SIG-M5 treated with dmso at 0.1 percent for 504 hours (cell line): ENCODE measurements at regions not wholly inside any gene's neighbourhood (a gene's known extent, or its start where the extent isn't known, plus 50 kb on each side); places are given as distances from the start of the nearest gene placed in this dataset.
"Not testable (repeated sequence)": the region's sequence is repeated elsewhere in the genome, so short reads cannot be mapped to it uniquely, and the experiment has no call there.

Experiments
- DNase-seq: peaks from one replicate; lab custom pipeline; 2025; ENCODE audit not compliant: unreplicated experiment; lab: John Stamatoyannopoulos, UW

- no peak for DNase-seq
Measured at GRCh38 chr2:45121236-45121927, 112.1 kb upstream of the SIX2 start.

- DNase-seq, result no peak
Measured at GRCh38 chr2:45120546-45120945, 111.3 kb upstream of the SIX2 start.

DNA sequence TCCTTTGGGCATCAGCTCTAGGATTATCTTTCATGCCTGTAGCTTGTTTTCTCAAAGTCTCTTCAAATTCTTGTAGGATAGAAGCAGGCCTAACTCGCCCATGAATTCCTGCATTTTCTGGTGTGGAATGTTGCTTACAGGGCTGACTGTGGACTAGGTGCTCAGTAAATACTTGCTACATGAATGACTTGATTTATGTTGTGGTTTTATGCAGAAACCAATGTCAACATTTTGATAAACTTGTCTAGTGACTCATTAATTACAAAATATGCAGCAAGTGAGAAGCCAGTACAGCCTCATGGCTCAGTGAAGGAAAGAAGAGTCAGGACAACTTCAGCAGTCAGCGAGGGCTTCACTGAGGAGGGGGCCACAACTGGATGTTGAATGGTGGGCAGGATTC is 110.6 kb upstream of the SIX2 start:
- DNase-seq, result no peak

DNA sequence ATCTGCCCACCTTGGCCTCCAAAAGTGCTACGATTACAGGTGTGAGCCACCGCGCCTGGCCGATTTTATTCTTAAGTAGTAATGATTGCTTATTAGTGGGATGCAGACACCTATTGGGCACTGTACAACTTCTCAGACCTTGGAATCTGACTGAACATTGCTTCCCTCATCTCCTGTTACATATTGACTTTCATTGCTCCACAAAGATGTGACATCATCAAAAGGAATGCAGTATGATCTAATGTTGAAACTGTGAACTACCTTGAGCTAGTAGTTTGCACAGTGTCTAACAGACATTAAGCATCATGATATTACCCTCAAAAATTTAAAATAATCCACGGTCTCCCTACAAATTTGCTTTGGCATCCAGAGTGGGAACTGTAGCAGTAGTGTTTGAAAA is 109.8 kb upstream of the SIX2 start:
- DNase-seq, result no peak

DNA sequence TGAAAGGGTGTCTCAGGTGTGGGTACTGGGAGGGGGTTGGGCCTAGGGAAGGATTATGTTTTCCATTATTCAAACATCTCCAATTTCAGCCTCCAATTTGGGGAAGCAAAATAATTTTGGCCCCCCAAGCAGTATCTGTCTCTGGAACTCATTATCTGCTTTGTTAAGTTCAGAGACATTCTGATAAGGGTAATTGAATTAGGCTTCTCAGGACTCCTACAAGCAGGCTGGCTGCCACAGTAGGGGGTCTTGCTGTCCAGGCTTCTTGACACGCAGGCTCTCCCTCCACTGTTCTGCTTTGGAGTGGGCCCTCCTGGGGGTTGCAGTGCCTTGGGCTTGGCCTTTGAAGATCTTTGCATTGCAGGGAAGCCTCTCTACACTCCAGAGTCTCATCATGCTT is 108.1 kb upstream of the SIX2 start:
- no peak for DNase-seq

DNA sequence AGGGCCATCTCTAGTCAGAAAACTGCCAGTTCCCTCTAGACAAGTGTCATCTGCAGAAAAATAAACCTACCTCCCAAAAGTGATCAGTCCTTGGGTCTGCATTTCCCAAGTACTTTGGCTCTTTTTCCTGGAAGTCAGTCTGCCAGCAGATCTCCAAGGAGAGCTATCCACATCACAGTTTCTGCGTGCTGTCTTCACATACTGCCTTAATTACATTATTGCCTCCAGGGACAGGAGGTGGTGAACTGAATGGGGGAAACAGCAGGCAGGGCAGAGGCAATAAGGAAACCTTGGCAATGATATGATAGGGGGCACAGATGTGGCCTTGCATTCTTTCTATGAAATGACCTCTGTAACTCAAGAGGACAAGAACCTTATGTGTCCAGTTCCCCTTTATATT is 105.9 kb upstream of the SIX2 start:
- DNase-seq, result no peak

DNA sequence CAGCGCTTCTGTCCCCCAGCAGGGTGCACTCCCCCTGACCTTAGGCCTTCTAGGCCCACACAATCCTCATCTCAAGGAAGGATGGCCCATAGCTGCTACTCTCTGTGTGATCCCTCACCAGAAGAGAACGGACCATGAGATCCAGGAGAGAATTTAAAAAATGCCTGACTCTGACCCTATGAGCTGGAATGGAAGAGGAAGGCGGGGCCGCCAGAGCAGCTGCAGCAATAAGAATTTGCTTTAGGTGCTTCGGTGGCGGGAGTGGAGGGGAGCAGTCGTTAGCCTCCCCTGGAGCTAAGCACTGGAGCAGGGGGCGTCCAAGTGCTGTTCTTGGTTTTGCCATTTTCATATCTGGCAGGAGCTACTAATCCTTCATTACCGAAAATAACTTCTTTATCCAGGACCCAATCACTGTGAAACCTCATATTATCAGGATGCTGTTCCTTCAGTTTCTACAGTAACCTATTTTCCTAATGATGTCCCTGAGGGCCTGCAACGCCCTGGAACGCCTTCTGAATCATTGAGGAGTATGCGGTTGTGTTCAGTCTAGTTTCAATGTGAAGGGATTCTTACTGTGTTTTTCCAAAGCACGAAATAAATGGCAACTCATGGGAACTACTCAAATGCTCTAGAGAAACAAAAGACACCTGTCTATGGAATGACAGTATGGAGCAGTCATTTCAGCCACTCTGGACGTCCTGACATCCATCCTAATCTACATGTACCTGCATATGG is 105.1 kb upstream of the SIX2 start:
- DNase-seq, result no peak

GRCh38 chr2:45112750-45113149 is 103.5 kb upstream of the SIX2 start:
- DNase-seq, result no peak

DNA sequence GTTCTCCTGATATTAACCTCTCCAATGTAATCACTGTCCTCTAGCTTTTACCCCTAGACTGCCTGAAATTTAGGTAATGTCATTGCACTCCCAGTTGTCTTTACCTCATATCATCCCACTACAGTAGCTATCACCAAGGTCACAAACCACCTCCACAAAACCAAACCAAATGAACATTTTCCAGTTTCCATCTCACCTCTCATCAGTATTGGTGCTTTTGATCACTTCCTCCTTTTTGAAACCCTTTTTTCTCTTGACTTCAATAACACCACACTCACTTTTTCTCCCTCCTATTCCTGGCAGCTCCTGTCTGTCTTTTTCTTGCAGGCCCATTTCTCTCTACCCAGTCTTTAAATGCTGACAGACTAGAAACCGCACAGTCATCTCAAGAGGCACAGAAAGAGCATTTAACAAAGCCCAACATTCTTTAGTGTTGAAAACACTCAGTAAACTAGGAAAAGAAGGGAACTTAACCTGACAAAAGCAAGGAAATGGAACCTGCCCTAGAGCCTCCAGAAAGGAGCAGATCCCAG is 95.9 kb upstream of the SIX2 start:
- no peak for DNase-seq

DNA sequence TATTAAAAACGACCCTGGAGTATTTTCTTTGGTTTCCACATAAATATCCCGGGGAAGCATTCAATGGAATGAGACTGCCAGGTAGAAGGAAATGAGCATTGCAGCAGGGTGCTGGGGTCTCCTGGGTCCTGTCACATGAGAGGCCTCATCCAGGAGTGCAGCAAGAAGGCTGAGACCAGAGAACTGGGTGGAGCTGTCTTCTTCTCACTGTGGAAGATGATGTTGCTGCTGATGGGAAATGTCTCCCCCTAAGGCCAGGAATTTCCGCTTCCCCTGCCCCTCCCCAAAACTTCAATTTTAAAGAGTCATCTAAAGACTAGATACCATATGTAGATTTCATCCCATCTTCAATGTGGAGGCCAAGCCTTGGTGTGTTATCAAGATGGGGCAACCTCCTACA is 95.2 kb upstream of the SIX2 start:
- no peak for DNase-seq

DNA sequence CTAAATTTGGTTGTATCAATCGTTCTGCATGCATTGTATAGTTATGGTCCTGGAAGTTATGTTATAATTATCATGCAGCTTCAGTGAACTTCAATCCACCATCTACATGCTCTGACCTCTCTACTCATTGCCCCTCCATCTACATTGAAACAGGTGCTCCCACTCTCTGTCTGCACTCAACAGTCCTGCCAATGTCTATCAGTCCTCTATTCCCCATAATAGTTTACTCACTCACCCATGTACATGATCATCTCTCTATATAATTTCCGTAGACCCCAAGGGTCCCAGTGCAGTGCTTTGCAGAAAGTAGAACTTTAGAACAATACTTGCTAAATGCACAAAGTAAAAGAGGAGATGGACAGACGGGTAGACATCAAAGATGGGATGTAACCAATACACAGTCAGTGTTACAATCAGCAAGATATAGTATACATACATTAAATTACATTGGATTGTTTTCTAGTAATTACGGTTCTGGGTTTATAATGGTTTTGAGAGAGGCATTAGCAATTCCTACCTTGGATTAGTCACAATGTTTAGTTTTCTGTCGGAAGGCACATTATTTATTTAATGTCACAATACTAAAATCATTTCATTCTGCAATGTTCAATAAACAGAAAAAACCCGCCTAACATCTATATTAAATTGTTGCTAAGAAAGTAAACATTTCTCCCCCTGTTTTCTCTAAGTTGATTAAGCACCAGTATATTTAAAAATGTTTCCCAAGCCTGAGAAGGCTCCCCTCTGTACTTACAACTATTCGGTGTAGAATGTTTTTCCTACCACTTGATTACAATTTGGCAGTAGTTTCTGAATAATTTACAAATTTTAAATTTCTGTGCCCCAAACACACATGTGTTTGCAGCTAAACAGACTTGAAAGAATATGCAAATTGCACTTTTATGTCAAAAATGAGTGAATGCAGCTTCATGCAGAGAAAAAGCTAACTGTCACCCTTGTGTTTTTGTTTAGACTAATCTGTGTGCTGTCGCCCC is 94.4 kb upstream of the SIX2 start:
- DNase-seq, result no peak

DNA sequence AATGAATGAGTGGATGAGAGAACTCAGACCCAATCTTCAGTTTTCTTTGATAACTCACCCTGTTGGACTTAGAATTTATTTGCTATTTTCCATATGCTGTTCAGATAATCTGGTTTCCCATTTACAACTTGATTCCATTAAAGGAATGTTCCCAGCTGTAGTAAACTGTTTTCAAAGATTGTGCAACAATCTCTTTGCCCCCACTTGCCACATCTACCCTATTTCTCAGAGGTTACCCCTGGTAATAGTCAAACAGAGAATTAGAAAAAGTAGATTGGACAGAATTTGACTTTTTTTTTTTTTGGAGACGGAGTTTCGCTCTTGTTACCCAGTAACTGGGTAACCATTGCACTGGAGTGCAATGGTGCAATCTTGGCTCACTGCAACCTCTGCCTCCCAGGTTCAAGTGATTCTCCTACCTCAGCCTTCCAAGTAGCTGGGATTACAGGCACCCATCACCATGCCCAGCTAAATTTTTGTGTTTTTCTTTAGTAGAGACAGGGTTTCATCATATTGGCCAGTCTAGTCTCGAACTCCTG is 93.4 kb upstream of the SIX2 start:
- no peak for DNase-seq

DNA sequence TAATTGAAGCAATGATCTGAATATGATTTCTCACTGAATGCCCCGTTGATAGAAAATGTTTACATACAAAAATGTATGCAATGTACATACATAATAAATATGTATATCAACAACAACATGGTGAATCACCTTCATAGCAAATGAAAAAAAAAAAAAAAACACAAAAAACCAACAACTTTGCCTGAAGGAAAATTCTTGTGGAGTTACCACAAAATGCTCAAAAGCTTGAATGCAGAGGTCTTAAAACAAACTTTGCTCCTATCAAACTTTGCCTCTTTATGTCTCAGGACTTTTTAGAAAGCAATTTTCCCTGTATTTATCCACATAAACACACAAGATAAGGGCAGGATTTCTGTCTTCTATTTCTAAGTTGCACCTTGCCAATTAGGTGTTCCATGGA is 92.9 kb upstream of the SIX2 start:
- no peak for DNase-seq

- no peak for DNase-seq
Measured at GRCh38 chr2:45096996-45097395, 87.7 kb upstream of the SIX2 start.

DNA sequence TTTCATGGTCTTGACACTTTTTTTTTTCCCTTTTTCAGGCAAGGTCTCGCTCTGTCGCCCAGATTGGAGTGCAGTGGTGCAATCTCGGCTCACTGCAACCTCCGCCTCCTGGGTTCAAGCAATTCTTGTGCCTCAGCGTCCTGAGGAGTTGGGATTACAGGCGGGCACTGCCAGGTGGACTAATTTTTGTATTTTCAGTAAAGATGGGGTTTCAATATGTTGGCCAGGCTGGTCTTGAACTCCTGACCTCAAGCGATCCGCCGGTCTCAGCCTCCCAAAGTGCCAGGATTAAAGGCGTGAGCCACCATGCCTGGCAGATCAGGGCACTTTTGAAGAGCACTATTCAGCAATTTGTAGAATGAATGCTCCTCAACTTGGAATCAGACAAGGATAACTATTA is 86.8 kb upstream of the SIX2 start:
- not testable (repeated sequence) for DNase-seq

DNA sequence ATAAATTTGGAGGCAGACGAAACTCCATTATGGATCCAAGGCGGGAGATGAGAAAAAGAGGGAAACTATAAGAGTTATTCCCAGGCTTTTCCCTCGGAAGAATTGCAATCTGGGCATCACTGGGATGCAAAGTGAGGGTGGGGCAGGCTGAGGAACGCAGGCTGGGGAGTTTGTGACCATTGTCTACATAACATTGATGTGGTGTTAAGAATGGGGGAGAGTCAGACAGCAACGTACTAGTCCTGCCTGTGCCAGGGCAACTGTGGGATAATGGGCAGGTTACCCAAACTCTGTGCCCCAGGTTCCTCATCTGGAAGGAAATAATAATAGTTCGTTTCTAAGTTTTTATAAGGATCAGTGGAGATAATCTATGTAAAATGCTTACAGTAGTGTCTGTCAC is 84.4 kb upstream of the SIX2 start:
- no peak for DNase-seq

- no peak for DNase-seq
Measured at GRCh38 chr2:45093181-45093580, 83.9 kb upstream of the SIX2 start.

DNA sequence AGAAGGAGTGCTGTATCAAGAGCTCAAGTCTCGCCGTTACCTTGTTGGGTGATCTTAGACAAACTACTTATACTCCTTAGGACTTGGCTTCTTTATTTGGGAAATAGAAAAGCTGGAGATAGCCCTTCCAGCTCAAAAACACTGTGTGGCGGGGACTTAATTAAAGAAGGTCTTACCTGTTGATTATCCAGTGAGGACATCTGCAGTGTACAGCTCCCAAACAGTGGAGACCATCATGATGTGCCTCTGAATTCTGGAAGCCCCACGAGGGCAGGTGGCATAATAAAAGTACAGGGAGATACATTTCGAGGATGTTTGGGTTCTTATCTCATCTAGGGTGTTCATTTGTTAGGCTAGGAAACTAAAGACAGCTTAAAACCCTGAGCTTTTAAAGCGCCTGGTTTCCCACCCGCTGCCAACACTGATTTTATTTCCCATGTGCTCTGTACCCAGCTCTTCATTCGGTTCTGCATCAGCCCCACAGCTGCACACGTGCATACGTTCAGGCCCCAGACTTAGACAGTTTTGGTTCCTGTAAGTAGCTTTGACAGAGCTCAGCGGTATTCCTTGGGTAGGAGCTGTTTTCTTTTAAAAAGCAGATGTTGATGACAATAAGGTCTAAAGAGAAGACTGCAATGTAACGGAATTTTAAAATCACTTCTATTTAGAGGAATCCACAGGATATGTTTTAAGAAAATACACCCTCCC is 80.5 kb upstream of the SIX2 start:
- no peak for DNase-seq

DNA sequence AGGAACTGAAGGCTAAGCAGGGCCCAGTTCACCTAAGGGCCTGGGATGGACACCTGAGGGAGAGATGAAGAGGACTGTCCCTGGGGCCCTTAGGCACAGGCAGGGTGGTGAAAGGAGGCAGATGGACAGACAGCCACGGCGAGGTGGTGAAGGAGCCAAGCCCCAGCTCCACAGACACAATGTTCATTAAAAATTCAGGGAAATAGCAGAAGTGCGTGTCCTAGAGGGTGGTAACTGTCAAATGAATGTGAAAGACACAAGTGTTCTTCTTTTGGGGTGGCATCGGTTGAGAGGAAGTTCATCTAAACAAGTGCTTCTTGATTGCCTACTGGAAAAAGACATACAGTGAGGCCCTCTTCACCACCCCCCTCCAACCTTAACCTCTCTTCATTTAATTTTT is 76.2 kb upstream of the SIX2 start:
- peak; percentile 13 for DNase-seq

GRCh38 chr2:45084361-45085020 is 75.2 kb upstream of the SIX2 start:
- no peak for DNase-seq
